D341Med (cell line): ENCODE measurements at regions not wholly inside any gene's neighbourhood (a gene's known extent, or its start where the extent isn't known, plus 50 kb on each side); places are given as distances from the start of the nearest gene placed in this dataset.
A peak's percentile ranks its signal among the peaks of the same experiment; 100 is the strongest.
"Not testable (repeated sequence)": the region's sequence is repeated elsewhere in the genome, so short reads cannot be mapped to it uniquely, and the experiment has no call there.

ENCODE experiments used
- DNase-seq: peaks from one replicate; pipeline ENCODE4 v3.0.0; 2012; ENCODE audit warnings: low spot score

DNA sequence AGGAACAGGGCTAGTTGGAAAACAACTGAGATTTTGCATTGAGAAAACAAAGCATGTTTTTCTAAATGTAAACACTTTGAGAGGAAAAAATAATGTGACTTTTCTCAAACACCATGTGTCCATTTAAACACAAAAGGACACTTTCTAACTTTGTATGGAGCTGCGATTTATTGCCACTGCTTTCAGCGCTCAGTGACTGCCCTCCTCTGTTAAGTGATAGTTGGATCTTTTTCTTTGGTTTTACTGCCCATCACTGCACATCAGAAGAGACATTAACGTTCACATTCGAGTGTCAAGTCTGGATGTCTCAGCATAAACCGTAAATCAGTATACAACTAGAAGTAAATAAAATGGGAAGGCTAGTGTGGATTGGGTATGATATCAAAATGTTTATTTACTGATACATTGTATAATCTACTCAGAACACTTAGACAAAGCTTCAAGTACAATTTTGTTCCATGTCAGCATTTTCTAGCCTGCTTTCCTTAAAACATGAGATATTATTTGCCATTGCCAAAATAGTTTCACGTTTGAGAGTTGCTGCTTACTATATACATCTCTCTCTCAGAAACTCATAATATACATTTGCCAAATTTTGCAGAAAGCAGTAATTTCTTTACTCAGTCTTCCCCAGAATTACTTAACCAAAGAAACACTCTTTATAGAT, 237.6 kb downstream of the IKZF2 start:
- no peak for DNase-seq

DNA sequence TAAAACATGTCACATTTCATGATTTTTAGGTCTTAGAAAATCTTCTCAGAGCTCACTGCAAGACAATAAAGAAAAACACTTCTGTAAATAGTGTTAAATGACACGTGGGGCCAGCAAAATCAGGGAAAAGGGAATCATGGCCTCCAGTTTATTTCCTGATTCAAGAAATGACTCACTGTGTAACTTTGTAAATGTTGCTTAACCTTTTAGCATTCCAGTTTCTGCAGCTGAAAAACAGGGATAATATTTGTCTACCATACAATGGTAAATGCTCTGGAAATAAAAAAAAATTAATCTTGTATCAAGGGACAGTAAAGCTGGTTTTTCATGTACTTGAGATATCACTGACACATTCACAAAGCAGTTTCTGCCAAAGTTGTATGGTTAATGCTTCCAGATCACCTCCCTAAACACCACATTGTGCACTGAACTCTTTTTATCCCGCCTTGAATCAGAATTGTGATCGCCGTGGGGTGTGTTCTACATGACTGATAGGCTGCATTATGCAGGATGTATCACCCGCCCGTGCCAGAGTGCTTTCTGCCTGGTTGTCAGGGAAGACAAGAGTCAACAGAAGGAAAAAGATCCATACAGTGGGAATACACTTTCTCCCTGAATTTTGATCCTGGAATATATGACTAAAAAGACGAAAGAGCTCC, 238.8 kb downstream of the IKZF2 start:
- no peak for DNase-seq

DNA sequence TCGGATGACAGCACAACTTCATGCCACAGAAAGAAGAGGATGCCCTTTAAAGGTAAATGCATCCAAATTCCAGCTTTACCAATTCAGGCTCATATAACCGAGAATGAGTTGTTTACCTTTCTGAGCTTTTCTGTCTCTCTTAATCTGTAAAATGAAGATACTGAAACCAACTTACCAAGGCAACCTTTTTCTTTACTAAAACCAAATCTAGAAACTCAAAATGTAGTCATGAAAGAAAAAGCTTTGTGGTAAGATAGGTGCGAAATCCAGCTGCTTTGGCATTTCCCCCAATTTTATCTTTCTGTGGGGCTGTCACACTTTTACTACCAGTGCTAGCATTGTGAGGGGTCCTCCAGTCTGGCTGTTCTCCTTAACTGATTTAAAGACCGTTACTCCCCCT, 240.4 kb downstream of the IKZF2 start:
- DNase-seq, result no peak

DNA sequence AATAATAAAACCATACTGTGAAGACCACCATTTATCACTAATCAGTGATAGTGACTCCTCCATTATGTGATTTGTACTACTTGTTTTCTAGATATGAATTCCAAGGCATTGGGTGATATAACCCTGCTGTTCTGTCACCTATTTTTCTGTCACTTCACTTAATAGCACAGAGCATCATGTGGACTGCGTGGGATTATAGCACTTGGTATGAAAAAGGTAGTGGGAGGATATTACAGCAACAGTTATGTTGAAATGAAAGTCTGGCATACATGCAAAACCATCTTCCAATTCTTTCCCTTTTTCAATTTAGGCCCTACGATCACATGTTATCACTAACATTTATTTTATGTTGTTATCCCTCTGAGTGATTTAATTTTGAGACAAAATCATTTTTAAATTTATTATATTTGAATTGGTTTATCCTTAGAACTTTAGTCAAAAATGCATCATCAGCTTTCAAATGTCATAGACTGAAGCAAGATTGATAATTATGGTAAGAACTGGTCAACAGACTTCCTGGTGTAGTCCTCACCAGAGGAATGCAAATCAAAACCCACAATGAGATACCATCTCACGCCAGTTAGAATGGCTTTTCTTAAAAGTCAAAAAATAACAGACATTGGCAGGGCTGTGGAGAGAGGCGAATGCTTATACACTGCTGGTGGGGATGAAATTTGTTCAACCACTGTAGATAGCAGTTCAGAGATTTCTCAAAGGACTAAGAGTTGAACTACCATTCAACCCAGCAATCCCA, 242.6 kb downstream of the IKZF2 start:
- no peak for DNase-seq

DNA sequence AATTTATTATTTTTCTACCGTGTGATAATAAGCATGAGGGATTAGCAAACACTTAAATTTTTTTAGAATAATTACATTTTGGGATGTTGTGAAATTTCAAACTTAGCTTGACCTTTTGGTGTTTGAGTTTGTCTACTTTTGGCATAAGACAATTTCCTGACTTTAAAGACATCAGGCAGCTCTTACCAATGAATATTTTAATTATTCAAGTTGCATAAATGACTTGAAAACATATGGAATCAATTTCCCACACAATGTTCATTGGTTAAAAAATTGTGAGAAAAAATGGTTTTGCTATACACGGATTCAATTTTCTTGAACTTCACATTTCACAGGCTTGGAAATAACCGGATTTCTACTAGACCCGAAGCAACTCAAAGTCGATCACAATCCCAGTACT, 243.4 kb downstream of the IKZF2 start:
- no peak for DNase-seq

DNA sequence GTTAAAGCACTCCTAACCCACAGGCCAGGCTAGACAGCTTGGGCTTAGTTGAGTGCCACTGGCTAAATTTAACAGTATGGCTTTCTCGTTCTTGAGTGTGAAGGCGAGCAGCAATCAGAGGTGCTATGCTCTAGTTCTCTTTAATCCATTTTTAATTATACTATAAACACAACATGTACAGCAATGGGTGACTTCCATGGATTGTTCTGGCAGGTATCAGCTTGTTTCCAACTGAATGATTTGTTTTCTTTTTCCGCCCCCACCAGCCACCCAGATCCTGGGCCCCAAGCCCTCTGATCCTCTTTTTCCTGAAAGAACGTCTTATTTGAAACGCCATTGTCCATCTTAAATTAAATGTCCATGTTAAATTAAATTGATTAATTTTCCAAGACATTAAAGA, 244.8 kb downstream of the IKZF2 start:
- no peak for DNase-seq

DNA sequence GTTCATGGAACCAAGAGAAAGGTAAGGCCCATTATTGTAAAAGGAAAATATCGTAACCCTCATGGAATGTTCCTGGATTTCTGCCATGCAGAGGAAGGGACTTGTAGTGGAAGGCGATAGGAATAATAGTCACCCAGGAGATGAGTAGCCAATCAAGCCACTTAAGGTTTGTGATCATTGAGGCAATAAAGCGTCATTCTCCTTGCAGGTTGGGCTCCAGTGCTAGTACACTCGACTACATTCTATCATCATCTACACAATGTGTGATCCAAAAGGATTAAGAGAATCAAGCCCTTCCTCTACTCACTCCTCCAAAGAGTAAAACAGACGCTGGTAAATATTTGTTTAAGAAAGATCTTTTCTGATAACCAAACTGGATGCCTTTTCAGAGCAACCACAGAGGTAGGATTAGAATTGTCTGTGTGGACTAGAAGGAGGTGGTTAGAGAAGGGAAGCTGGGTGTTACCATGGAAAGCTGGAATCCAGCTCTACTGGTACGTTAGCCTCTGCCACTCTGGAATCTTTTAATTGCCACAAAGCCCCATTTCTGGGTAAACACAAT, 245.7 kb downstream of the IKZF2 start:
- no peak for DNase-seq

DNA sequence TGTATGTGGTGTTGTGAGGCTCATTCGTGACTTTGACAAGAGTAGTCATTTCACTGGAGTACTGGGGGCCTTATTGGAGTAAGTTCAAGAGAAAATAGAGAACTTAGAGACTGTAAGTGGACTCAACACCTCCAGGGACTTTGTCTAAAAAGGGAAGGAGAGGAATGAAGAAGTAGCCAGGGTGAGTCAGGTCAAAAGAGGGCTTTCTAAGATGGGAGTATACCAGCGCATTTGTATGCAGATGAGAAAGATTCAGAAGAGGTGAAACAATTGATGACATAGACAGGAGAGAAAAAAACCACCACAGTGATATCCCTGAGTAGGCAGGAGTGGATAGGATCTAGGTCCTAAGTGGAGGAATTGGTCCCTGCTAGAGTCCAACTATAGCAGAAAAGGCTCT, 246.8 kb downstream of the IKZF2 start:
- no peak for DNase-seq

DNA sequence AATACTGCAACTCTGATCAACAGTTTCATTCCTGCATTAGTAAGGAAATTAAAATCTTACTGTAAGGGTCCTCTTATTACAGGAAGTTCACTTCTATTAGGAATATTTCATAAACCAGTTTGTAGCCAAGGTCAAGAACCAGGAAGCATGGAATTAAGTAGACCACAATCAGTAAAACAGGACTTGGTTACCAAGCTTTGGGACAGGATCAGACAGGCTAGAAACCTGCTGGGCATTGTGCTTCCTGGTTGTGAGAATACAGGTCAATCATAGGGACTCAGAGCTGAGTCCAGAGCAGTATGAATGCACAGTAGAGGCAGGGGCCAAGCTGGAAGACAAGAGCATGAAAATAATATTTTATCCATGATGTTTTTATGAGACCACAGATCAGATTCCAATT, 248.0 kb downstream of the IKZF2 start:
- DNase-seq, result no peak

DNA sequence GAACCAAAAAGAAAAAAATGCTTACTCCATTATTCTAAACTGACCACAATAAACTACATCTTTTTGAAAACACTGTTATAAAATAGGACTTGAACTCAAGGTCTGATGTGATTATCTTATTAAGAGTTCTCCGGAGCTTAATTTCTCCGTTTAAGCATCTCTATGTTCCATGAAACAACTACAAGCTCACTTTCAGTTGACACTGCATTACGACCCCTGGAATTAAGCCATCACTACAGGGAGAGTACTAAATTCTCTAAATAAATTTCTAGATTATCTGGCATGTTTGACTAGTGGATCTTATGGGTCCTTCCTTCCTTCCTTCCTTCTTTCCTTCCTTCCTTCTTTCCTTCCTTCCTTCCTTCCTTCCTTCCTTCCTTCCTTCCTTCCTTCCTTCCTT, 249.0 kb downstream of the IKZF2 start:
- no peak for DNase-seq

DNA sequence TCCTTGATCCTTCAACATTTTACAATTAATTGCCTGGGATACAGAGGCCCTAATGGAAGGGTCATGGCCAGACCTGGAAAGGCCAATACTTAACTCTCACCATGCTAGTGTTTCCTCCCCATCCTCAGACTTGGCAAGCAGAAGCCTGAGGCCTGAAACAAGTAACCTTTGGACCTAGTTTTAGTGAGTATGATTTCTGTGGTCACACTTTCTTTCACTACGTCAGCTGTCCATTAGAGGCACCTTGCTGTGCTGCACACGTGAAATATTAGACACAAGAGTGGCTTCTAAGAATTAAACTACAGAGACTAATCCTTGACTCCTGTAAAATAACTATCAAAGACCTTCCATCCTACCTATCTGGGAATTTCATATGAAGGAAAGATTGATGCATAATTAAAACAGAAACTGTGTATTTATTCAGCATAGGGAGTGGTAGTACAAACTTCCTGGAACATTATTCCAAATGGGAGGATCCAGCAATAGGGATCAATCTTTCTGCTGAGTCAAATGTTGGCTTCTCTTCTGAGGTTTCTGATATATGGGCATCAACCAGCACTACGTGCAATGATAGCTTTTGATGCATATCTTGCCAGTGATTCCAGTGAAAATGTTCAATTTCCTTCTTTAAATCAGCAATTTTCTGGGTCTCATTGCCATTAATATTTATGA, 249.7 kb downstream of the IKZF2 start:
- no peak for DNase-seq

DNA sequence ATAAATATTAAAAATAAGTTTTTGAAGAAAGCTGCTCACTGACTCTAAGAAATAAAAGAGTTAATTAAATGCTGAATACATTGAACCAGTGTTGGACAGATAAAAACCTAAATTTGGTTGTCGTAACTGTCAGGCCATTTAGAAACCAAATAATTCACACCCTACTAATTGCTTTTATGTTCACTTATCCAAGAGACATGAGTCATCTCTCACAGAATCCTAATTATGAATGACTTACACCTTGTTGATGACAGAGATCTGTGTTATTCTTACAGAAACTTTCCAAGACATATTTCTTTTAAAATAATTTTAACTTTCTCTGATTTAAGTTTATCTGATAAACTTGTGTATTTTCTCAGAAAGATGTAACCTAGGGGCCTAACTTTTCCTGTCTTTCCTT, 250.7 kb downstream of the IKZF2 start:
- no peak for DNase-seq

DNA sequence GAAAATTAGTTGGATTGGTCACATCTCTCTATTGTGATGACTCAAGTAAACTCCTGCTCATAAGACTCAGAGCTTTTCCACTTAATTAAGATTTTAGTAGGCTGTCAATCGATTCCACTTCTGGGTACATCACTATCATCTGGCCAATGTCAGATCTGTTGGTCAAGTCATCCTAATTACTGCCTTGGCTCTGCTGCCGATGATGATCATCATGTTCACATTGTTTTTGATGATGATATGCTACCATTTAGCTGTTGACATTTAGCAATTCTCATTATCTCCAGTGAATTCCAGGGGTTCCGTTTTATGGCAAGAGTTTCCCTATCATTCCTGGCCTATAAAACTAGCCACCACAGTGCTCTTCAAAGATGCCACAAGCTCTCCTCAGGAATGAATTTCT, 253.4 kb downstream of the IKZF2 start:
- no peak for DNase-seq

DNA sequence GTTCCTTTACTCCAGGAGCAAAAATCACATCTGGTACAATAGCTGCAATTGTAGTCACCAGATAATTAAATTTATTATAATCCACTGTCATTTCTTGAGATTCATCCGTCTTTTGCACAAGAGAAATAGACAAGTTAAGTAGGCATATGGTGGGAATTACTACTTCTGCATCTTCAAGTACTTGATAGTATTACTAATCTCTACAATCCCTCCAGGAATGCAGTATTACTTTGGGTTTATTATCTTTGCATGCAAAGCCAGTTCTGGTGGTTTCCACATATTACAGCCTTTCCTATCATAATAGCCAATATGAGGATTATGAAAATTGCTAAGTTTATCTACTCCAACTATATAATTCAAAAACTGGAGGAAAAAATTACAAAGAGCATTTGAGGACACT, 254.1 kb downstream of the IKZF2 start:
- DNase-seq, result no peak

DNA sequence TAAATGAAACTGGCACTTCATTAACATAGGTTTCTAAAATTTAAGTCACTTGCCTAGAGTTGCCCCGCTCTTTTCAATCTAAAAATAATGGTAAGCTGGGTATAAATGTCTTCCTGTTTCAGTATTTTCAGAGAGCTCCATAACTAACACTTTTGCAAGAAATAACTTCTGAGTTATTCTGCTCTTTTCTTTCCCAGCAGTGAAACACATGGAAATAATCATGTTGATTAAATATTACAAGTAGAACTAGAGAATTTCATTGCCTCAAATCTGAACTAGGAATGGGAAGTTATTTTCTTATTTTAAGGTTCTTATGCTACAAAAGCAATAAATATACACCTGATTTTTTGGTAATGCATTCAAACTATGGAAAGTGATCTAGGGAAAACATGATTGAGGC, 257.4 kb downstream of the IKZF2 start:
- DNase-seq, result no peak

DNA sequence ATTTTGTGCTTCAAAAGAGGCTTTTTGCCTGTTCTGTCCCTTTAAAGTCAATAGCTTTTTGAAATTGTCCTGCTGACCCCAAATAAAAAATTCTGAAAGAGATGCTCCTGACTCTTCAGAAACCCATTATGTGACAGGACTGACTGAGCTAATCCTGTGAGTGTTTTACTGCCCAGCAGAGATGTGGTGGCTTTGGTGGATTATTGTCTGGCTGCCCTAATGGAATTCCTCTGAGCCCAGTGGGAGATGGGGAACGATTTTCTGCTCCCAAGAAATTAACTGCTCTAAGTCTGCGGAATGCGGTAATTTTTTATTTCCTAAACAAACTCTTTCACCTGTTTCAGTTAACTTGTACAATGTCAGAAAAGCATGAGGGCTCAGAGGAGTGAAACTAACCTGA, 258.2 kb downstream of the IKZF2 start:
- DNase-seq, result no peak

DNA sequence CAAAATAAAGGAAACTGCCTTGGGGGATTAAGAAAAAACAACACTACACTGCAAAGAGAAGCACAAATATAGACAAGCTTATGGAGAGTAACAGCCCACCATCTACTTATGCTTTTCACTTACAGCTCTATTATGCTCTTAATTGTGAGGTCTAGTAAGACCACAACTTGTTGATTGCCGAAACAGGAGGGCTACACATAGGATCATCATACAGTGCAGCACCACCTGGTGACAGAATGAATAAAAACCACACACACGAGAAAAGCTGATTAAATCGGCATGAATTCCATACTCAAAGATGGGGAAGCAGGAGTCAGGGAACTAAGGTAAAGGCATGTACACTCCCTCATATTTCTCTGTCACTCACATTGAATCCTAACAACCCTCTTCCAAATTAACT, 259.2 kb downstream of the IKZF2 start:
- DNase-seq, result peak; percentile 49

DNA sequence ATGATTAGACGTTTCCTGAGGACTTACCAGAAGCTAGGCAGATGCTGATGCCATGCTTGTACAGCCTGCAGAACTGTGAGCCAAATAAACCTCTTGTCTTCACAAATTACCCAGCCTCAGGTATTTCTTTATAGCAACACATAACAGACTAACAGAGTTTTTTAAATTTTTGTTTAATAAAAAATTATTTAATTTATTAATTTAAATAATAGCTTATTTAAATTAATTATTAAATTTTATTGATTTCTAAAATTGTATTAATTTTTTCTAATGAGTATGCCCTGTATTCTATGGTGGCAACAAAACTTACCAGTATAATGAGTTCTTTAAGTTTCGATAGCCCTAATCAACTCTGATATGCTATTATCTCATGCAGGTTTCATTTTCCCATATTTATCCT, 259.8 kb downstream of the IKZF2 start:
- DNase-seq, result no peak

DNA sequence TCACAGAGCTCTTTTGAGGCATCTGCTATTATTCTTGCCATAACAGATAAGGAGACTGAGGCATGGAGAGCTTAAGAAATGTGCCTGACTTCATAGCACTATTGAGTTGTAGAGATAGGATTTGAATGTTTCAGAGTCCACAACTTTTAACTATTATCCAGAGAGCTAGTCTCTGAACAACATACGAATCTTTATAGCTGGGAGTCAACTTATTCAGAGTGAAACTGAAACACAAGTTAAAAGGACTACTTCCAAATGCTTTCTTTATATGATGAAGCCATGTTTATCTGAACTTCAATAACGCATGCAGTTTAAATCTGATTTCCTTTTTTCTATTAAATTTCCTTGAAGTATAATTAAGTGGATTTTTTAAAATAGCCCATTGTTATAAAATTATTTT, 268.8 kb downstream of the IKZF2 start:
- no peak for DNase-seq

DNA sequence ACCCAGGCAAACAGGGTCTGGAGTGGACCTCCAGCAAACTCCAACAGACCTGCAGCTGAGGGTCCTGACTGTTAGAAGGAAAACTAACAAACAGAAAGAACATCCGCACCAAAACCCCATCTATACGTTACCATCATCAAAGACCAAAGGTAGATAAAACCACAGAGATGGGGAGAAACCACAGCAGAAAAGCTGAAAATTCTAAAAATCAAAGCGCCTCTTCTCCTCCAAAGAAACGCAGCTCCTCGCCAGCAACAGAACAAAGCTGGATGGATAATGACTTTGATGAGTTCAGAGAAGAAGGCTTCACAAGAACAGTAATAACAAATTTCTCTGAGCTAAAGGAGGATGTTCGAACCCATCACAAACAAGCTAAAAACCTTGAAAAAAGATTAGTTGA, 274.9 kb downstream of the IKZF2 start:
- DNase-seq, result not testable (repeated sequence)

DNA sequence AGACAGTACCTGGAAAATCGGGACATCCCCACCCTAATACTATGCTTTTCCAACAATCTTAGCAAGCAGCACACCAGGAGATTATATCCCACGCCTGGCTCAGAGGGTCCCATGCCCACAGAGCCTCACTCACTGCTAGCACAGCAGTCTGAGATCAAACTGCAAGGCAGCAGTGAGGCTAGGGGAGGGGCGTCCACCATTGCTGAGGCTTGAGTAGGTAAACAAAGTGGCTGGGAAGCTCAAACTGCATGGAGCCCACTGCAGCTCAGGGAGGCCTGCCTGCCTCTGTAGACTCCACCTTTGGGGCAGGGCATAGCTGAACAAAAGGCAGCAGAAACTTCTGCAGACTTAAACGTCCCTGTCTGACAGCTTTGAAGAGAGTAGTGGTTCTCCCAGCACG, 275.5 kb downstream of the IKZF2 start:
- not testable (repeated sequence) for DNase-seq

DNA sequence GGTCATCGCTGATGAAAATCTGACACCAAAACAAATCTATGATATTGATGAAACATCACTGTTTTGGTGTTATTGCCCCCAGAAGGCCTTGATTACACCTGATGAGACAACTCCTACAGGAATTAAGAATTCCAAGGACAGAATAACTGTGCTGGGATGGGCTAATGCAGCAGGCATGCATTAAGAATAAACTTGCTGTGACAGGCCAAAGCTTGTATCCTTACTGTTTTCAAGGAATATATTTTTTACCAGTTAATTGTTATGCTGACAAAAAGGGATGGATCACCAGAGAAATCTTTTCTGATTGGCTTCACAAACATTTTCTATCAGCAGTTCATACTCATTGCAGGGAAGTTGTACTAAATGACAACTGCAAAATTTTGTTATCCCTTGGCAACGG, 278.2 kb downstream of the IKZF2 start:
- DNase-seq, result no peak

DNA sequence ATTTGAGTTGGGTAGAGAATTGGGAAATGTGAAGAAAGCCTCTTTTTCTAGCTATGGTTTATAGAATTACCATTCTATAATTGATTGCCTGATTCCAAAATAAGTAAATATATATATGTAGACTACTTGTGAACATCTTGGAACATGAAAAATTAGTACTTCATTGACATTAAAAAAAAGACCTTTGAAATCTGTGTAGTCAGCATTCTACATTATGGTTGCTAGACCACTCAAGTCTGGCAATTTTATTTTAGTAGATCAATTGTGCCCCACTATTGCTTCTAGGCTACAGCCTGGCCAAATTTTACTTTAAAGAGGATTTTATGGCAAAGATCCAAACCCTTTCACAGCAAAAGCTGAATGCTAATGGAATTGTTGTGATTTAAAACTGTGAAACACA, 279.8 kb downstream of the IKZF2 start:
- DNase-seq, result no peak
